Stomach (tissue), 4 donors: ENCODE measurements at regions not wholly inside any gene's neighbourhood (a gene's known extent, or its start where the extent isn't known, plus 50 kb on each side); places are given as distances from the start of the nearest gene placed in this dataset.

ENCODE experiments used
- EP300 ChIP-seq: sonication (generic); formaldehyde crosslinking; IDR thresholded peaks from one replicate; pipeline ENCODE4 v1.6.1; 2017; ENCODE audit warnings: antibody characterized with exemption
- POLR2AphosphoS5 ChIP-seq, 3 donors: sonication (generic); formaldehyde crosslinking; IDR thresholded peaks; one replicate each; pipeline ENCODE4 v1.6.1; 2016; ENCODE audit warnings: antibody characterized with exemption in 3 of 3
- TF ChIP-seq, protein P1 (sequence below), 7 experiments: fragments of 450-650 bp in 4 of 7; fragments of 200-600 bp in 3 of 7; sonication (generic) in 3 of 7; IDR thresholded peaks; one replicate each; pipeline ENCODE4 v1.5.1; 2016 to 2019; ENCODE audit warnings: antibody characterized with exemption in 7 of 7, control low read depth in 2 of 7, mild to moderate bottlenecking in 1 of 7

GRCh38 chr13:91148098-91148497, 199.4 kb upstream of the MIR17HG start:
- TF ChIP-seq, protein P1, sequence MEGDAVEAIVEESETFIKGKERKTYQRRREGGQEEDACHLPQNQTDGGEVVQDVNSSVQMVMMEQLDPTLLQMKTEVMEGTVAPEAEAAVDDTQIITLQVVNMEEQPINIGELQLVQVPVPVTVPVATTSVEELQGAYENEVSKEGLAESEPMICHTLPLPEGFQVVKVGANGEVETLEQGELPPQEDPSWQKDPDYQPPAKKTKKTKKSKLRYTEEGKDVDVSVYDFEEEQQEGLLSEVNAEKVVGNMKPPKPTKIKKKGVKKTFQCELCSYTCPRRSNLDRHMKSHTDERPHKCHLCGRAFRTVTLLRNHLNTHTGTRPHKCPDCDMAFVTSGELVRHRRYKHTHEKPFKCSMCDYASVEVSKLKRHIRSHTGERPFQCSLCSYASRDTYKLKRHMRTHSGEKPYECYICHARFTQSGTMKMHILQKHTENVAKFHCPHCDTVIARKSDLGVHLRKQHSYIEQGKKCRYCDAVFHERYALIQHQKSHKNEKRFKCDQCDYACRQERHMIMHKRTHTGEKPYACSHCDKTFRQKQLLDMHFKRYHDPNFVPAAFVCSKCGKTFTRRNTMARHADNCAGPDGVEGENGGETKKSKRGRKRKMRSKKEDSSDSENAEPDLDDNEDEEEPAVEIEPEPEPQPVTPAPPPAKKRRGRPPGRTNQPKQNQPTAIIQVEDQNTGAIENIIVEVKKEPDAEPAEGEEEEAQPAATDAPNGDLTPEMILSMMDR (IDR thresholded peaks at IDR 0.05) = no peak
- no peak for TF ChIP-seq POLR2AphosphoS5 (IDR thresholded peaks at IDR 0.05)
- no peak for TF ChIP-seq EP300
